IMR-90 (cell line): ENCODE measurements at regions not wholly inside any gene's neighbourhood (a gene's known extent, or its start where the extent isn't known, plus 50 kb on each side); places are given as distances from the start of the nearest gene placed in this dataset.

ENCODE experiments used
- ATAC-seq: fragments of 200-7000 bp; cut with Tn5 transposase; 2 replicates; pipeline ENCODE4 v1.9.1; 2020; ENCODE audit warnings: low read depth, mild to moderate bottlenecking, moderate library complexity
- BruUV-seq: library from RNA; stranded (reverse); fragments of 400-500 nt; replicated peaks from 2 replicates; lab custom pipeline; 2021; lab: Mats Ljungman, UMichigan
- CTCF ChIA-PET: fragments of 300-600 bp; formaldehyde crosslinking; extraction: SDS; loops from one replicate; lab custom pipeline; 2021; ENCODE audit warnings: antibody characterized with exemption; lab: Yijun Ruan, JAX
- POLR2A ChIA-PET: fragments of 300-600 bp; sonication (Branson Sonifier 250); formaldehyde crosslinking; loops from one replicate; lab custom pipeline; 2022; ENCODE audit warnings: antibody characterized with exemption; ENCODE audit not compliant: unreplicated experiment; lab: Charles Lee
- DNase-seq: peaks from one replicate; pipeline ENCODE4 v3.0.0; 2013
- H2AFZ ChIP-seq: replicated peaks from 2 replicates; pipeline ENCODE3; 2013; ENCODE audit warnings: low read length, mild to moderate bottlenecking; ENCODE audit not compliant: poor library complexity
- H2AK5ac ChIP-seq: 2 replicates; pipeline ENCODE4 v1.6.1; 2013; ENCODE audit warnings: low read depth, low read length, inconsistent platforms
- H2AK9ac ChIP-seq: replicated peaks from 2 replicates; pipeline ENCODE3; 2013; ENCODE audit warnings: mild to moderate bottlenecking, low read depth, low read length, moderate library complexity; ENCODE audit not compliant: poor library complexity
- H2BK120ac ChIP-seq: 2 replicates; pipeline ENCODE4 v1.6.1; 2013; ENCODE audit warnings: low read depth, low read length, inconsistent platforms
- H2BK15ac ChIP-seq: 3 replicates; pipeline ENCODE4 v1.6.1; 2013; ENCODE audit warnings: low read depth, low read length, inconsistent platforms
- H2BK20ac ChIP-seq: 2 replicates; pipeline ENCODE4 v1.6.1; 2013; ENCODE audit warnings: low read depth, mild to moderate bottlenecking, inconsistent platforms, low read length, moderate library complexity
- H2BK5ac ChIP-seq: 2 replicates; pipeline ENCODE4 v1.6.1; 2013; ENCODE audit warnings: mild to moderate bottlenecking, low read depth, low read length, inconsistent platforms; ENCODE audit not compliant: poor library complexity, severe bottlenecking
- H3K14ac ChIP-seq: replicated peaks from 2 replicates; pipeline ENCODE4 v1.6.1; 2013; ENCODE audit warnings: low read depth, low read length, inconsistent platforms
- H3K18ac ChIP-seq: 2 replicates; pipeline ENCODE4 v1.6.1; 2013; ENCODE audit warnings: low read depth, low read length, control low read depth
- H3K23ac ChIP-seq: 2 replicates; pipeline ENCODE4 v1.6.1; 2013; ENCODE audit warnings: low read depth, low read length, inconsistent platforms
- H3K27ac ChIP-seq: 2 replicates; pipeline ENCODE4 v1.5.1; 2013; ENCODE audit warnings: mild to moderate bottlenecking, control low read depth, low read length; ENCODE audit not compliant: insufficient read depth
- H3K27me3 ChIP-seq: 2 replicates; pipeline ENCODE4 v1.6.1; 2013; ENCODE audit warnings: low read length; ENCODE audit not compliant: control insufficient read depth, insufficient read depth
- H3K36me3 ChIP-seq: 2 replicates; pipeline ENCODE4 v1.6.1; 2013; ENCODE audit warnings: low read length, mixed read lengths; ENCODE audit not compliant: control insufficient read depth, insufficient read depth
- H3K4ac ChIP-seq: 2 replicates; pipeline ENCODE4 v1.6.1; 2013; ENCODE audit warnings: low read depth, low read length, inconsistent platforms
- H3K4me1 ChIP-seq: 2 replicates; pipeline ENCODE4 v1.6.1; 2013; ENCODE audit warnings: low read length, mixed read lengths; ENCODE audit not compliant: control insufficient read depth, insufficient read depth
- H3K4me2 ChIP-seq: 2 replicates; pipeline ENCODE4 v1.6.1; 2013; ENCODE audit warnings: low read depth, mild to moderate bottlenecking, control low read depth, low read length, moderate library complexity
- H3K4me3 ChIP-seq: 2 replicates; pipeline ENCODE4 v1.5.1; 2013; ENCODE audit warnings: low read depth, mild to moderate bottlenecking, control low read depth, low read length, moderate library complexity; ENCODE audit not compliant: insufficient read depth
- H3K56ac ChIP-seq: 2 replicates; pipeline ENCODE4 v1.6.1; 2013; ENCODE audit warnings: low read length, inconsistent platforms; ENCODE audit not compliant: insufficient read depth; ENCODE audit errors: extremely low read depth
- H3K79me1 ChIP-seq, 2 experiments: 2 replicates each; pipeline ENCODE4 v1.6.1; 2013; ENCODE audit warnings: low read length in 2 of 2, inconsistent platforms in 1 of 2, low read depth in 1 of 2
- H3K9ac ChIP-seq: 2 replicates; pipeline ENCODE4 v1.6.1; 2013; ENCODE audit warnings: low read depth, low read length, control low read depth
- H3K9me1 ChIP-seq: 2 replicates; pipeline ENCODE4 v1.6.1; 2013; ENCODE audit warnings: low read length, inconsistent platforms; ENCODE audit not compliant: insufficient read depth
- H3K9me3 ChIP-seq: 2 replicates; pipeline ENCODE4 v1.6.1; 2013; ENCODE audit warnings: low read length; ENCODE audit not compliant: control insufficient read depth, insufficient read depth
- H4K20me1 ChIP-seq: 2 replicates; pipeline ENCODE4 v1.6.1; 2013; ENCODE audit warnings: low read length, inconsistent platforms; ENCODE audit not compliant: insufficient read depth
- H4K5ac ChIP-seq: 2 replicates; pipeline ENCODE4 v1.6.1; 2013; ENCODE audit warnings: mild to moderate bottlenecking, low read depth, low read length, control low read depth
- H4K8ac ChIP-seq, 2 experiments: 2 replicates each; pipeline ENCODE4 v1.6.1; 2013; ENCODE audit warnings: low read depth in 2 of 2, low read length in 2 of 2, control low read depth in 1 of 2, inconsistent platforms in 1 of 2
- H4K91ac ChIP-seq: 2 replicates; pipeline ENCODE4 v1.6.1; 2013; ENCODE audit warnings: low read depth, low read length, inconsistent platforms; ENCODE audit not compliant: insufficient read depth
- FOS ChIP-seq: fragments of 150-350 bp; IDR thresholded peaks from 2 replicates; pipeline ENCODE4 v1.6.1; 2016; ENCODE audit warnings: low read depth, low read length
- MAFK ChIP-seq: IDR thresholded peaks from 2 replicates; pipeline ENCODE4 v1.6.1; 2012; ENCODE audit warnings: low read depth, low read length, improper control_type of control experiment
- dilution Hi-C: fragments of 300-500 bp; cut with HindIII; formaldehyde crosslinking; loops from one replicate; pipeline ENCODE4 v1.14.3; 2018; ENCODE audit warnings: low sequenced_read_pairs; ENCODE audit not compliant: unreplicated experiment
- in situ Hi-C: fragments of 300-500 bp; cut with MboI; formaldehyde crosslinking; loops from 3 replicates; pipeline ENCODE4 v1.14.3; 2019; ENCODE audit warnings: low sequenced_read_pairs, inconsistent platforms, mixed read lengths
- intact Hi-C: fragments of 100-400 bp; cut with micrococcal nuclease; formaldehyde crosslinking; loops from 2 replicates; pipeline ENCODE4 v1.10.0; 2022

GRCh38 chr1:101120868-101121267, 95.3 kb upstream of the DPH5 start:
- H3K4me2 ChIP-seq, result no peak overlapping the region
- in situ Hi-C loops (no loop called here), dilution Hi-C loops (no loop called here), intact Hi-C loops (no loop called here)
- H4K20me1 ChIP-seq, result no peaks in the 10 kb centered on the region
- no peak overlapping the region for H3K18ac ChIP-seq
- no peak overlapping the region for H3K56ac ChIP-seq
- no peak overlapping the region for H2BK20ac ChIP-seq
- no peak overlapping the region for H3K4ac ChIP-seq
- no TSS peak for BruUV-seq
- no peak overlapping the region for H4K91ac ChIP-seq
- DNase-seq (peak; percentile 16), ATAC-seq (no peak)
- H2AK9ac ChIP-seq, result no peak overlapping the region
- no peak overlapping the region for H3K4me3 ChIP-seq
- no peak overlapping the region for H4K5ac ChIP-seq
- no peaks in the 10 kb centered on the region for H3K9me1 ChIP-seq
- POLR2A ChIA-PET, result no interaction called here
- H2AFZ ChIP-seq, result no peak overlapping the region
- no peak overlapping the region for H2BK120ac ChIP-seq
- no peaks in the 10 kb centered on the region for H3K4me1 ChIP-seq
- no peak overlapping the region for H3K23ac ChIP-seq
- no peaks in the 10 kb centered on the region for H3K9me3 ChIP-seq
- no peak overlapping the region for H3K14ac ChIP-seq
- H2BK5ac ChIP-seq, result no peak overlapping the region
- no peaks in the 10 kb centered on the region for H3K79me1 ChIP-seq
- no peak overlapping the region for H4K8ac ChIP-seq
- H2BK15ac ChIP-seq, result no peak overlapping the region
- CTCF ChIA-PET, result interaction anchor here (0.6 kb wide), 2 partner anchors 86 to 704 kb away, joined by 3 read pairs; no protein-coding TSS in a partner anchor
- no peaks in the 10 kb centered on the region for H3K36me3 ChIP-seq
- no peak for TF ChIP-seq MAFK
- peak; percentile 20; the same call in 1 of the 2 replicates for TF ChIP-seq FOS
- H3K27ac ChIP-seq, result no peak overlapping the region
- H2AK5ac ChIP-seq, result no peak overlapping the region
- no peak overlapping the region for H3K9ac ChIP-seq
- no peaks in the 10 kb centered on the region for H3K27me3 ChIP-seq
